Glutamatergic neuron (in vitro differentiated cells): ENCODE measurements at regions not wholly inside any gene's neighbourhood (a gene's known extent, or its start where the extent isn't known, plus 50 kb on each side); places are given as distances from the start of the nearest gene placed in this dataset.

Experiments used
- DNase-seq: peaks from one replicate; pipeline ENCODE4 v3.0.0; 2022
- H3K27ac Mint-ChIP-seq: one replicate; pipeline ENCODE4 v1.8.0; 2020; ENCODE audit warnings: mild to moderate bottlenecking, mixed read lengths, inconsistent platforms; ENCODE audit not compliant: unreplicated experiment
- H3K27me3 Mint-ChIP-seq: one replicate; pipeline ENCODE4 v1.8.0; 2020; ENCODE audit warnings: mild to moderate bottlenecking, moderate library complexity, mixed read lengths, inconsistent platforms; ENCODE audit not compliant: unreplicated experiment
- H3K36me3 Mint-ChIP-seq: one replicate; pipeline ENCODE4 v1.8.0; 2020; ENCODE audit warnings: mild to moderate bottlenecking, mixed read lengths, inconsistent platforms; ENCODE audit not compliant: unreplicated experiment
- H3K4me1 Mint-ChIP-seq: one replicate; pipeline ENCODE4 v1.8.0; 2020; ENCODE audit warnings: mild to moderate bottlenecking, low read depth, mixed read lengths, inconsistent platforms; ENCODE audit not compliant: unreplicated experiment
- H3K4me3 Mint-ChIP-seq: one replicate; pipeline ENCODE4 v1.8.0; 2020; ENCODE audit warnings: mild to moderate bottlenecking, mixed read lengths, inconsistent platforms; ENCODE audit not compliant: unreplicated experiment
- H3K9me3 Mint-ChIP-seq: one replicate; pipeline ENCODE4 v1.8.0; 2020; ENCODE audit warnings: mild to moderate bottlenecking, moderate library complexity, mixed read lengths, inconsistent platforms; ENCODE audit not compliant: unreplicated experiment
- CTCF ChIP-seq: fragments of 200-600 bp; sonication (generic); IDR thresholded peaks from one replicate; pipeline ENCODE4 v1.5.0; 2021; ENCODE audit not compliant: partially characterized antibody, unreplicated experiment

GRCh38 chr2:11073251-11073650 lies 82.0 kb upstream of the SLC66A3 start:
- no peak overlapping the region for H3K4me3 Mint-ChIP-seq
- DNase-seq, result peak; percentile 76
- peaks cover 3% of the 10 kb centered on the region for H3K27me3 Mint-ChIP-seq
- H3K4me1 Mint-ChIP-seq, result peaks cover 6% of the 10 kb centered on the region
- H3K36me3 Mint-ChIP-seq, result no peaks in the 10 kb centered on the region
- peaks cover 9% of the 10 kb centered on the region for H3K9me3 Mint-ChIP-seq
- H3K27ac Mint-ChIP-seq, result no peak overlapping the region
- peak; percentile 57 for TF ChIP-seq CTCF

- H3K4me1 Mint-ChIP-seq, result peaks cover 6% of the 10 kb centered on the region
- H3K27ac Mint-ChIP-seq, result no peak overlapping the region
- no peak for DNase-seq
- peaks cover 6% of the 10 kb centered on the region for H3K9me3 Mint-ChIP-seq
- H3K27me3 Mint-ChIP-seq, result peaks cover 1% of the 10 kb centered on the region
- no peak for TF ChIP-seq CTCF
- no peaks in the 10 kb centered on the region for H3K36me3 Mint-ChIP-seq
- H3K4me3 Mint-ChIP-seq, result no peak overlapping the region
Observed at GRCh38 chr2:11073776-11074175, 81.5 kb upstream of the SLC66A3 start.

- no peak overlapping the region for H3K4me3 Mint-ChIP-seq
- peaks cover 8% of the 10 kb centered on the region for H3K4me1 Mint-ChIP-seq
- no peak for TF ChIP-seq CTCF
Observed at GRCh38 chr2:11074246-11074820, 80.9 kb upstream of the SLC66A3 start.

GRCh38 chr2:11075221-11075620 lies 80.0 kb upstream of the SLC66A3 start:
- TF ChIP-seq CTCF, result no peak
- peaks cover 4% of the 10 kb centered on the region for H3K27me3 Mint-ChIP-seq
- peaks cover 9% of the 10 kb centered on the region for H3K4me1 Mint-ChIP-seq
- no peaks in the 10 kb centered on the region for H3K36me3 Mint-ChIP-seq
- peaks cover 12% of the 10 kb centered on the region for H3K9me3 Mint-ChIP-seq
- DNase-seq, result no peak
- H3K27ac Mint-ChIP-seq, result no peak overlapping the region
- no peak overlapping the region for H3K4me3 Mint-ChIP-seq

More at GRCh38 chr2:11074246-11074820, 80.9 kb upstream of the SLC66A3 start:
- DNase-seq, result no peak
- no peaks in the 10 kb centered on the region for H3K36me3 Mint-ChIP-seq
- H3K9me3 Mint-ChIP-seq, result peaks cover 9% of the 10 kb centered on the region
- H3K27me3 Mint-ChIP-seq, result peaks cover 1% of the 10 kb centered on the region
- no peak overlapping the region for H3K27ac Mint-ChIP-seq

GRCh38 chr2:11077411-11077810 lies 77.9 kb upstream of the SLC66A3 start:
- no peak overlapping the region for H3K4me3 Mint-ChIP-seq
- TF ChIP-seq CTCF, result no peak

More at GRCh38 chr2:11077411-11077810, 77.9 kb upstream of the SLC66A3 start:
- Mint-ChIP-seq H3K4me1 (peaks cover 9% of the 10 kb centered on the region), H3K27me3 (peaks cover 2% of the 10 kb centered on the region), H3K9me3 (peaks cover 11% of the 10 kb centered on the region), H3K27ac (no peak overlapping the region), H3K36me3 (no peaks in the 10 kb centered on the region)
- no peak for DNase-seq
